Spleen (tissue), 7 donors: ENCODE measurements at regions not wholly inside any gene's neighbourhood (a gene's known extent, or its start where the extent isn't known, plus 50 kb on each side); places are given as distances from the start of the nearest gene placed in this dataset.

ENCODE experiments used
- CTCF ChIP-seq, 11 experiments: fragments of 200-600 bp in 7 of 11; fragments of 450-650 bp in 4 of 11; sonication (generic) in 4 of 11; IDR thresholded peaks in 8 of 11; conservative IDR thresholded peaks in 3 of 11; 1 replicate in 7 of 11; 2 replicates in 4 of 11; pipeline versions ENCODE4 v1.4.0 to v1.8.0; 2016 to 2021; ENCODE audit warnings: antibody characterized with exemption in 11 of 11, inconsistent platforms in 4 of 11, mild to moderate bottlenecking in 1 of 11
- POLR2A ChIP-seq, 3 donors: fragments of 450-650 bp; IDR thresholded peaks; one replicate each; pipeline ENCODE4 v1.5.1; 2017; ENCODE audit warnings: antibody characterized with exemption in 3 of 3, mild to moderate bottlenecking in 1 of 3
- donor health status: DM: no; HTN: no; CAD: no; lungs with moderate emphysema.
- donor health status: DM: no; HTN: no; CAD: no.
- donor health status: DM: no; HTN: no; CAD: no.

- TF ChIP-seq CTCF (IDR thresholded peaks at IDR 0.05 in 8 of 11, conservative IDR thresholded peaks at IDR 0.05 in 3 of 11): no peak
- TF ChIP-seq POLR2A (IDR thresholded peaks at IDR 0.05): no peak
Observed at GRCh38 chr2:163341426-163341825, 394.4 kb downstream of the FIGN start.
